Muscle of back (tissue), 3 donors: ENCODE measurements at regions not wholly inside any gene's neighbourhood (a gene's known extent, or its start where the extent isn't known, plus 50 kb on each side); places are given as distances from the start of the nearest gene placed in this dataset.

Source experiments
- DNase-seq, 3 donors: peaks; one replicate each; pipeline versions ENCODE4 v3.0.0 to v3.0.0-alpha.2; 2013

DNA sequence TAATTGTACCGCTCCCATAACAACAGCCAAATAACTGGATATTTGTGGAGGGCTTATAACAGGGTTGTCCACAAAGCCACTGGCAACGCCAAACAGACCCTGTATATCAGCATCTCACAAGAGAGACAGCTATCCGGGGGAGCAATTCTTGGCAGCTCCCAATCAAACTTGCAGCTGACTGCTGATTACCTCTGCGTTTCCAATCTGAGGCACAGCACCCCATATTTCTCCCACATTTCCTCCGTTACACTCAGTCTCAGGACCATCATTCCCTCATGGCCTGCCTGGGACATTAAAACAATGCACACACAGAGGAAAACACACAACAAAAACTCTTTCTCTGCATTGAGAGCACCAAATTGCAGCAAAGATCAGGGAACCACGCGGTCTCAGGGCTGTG, 67.8 kb upstream of the SDK1 start:
- no peak for DNase-seq

DNA sequence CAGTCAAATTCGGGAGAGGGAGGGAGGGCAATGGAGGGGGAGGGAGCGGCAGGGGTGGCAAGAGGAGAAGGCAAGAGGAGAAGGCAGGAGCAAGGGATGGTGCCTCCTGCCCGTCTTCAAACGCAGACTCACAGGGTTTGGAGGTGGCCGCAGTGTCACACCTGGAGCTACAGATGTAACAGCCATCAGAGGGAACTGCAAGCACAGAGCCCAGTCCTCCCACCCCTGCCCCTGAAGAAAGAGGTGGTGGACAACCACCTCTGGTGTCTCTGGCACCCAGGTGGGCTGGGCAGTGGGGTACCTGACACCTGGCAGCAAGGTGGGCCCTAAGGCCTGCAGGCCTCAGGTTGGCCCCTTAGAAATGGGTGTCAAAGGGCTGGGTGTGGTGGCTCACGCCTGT, 67.0 kb upstream of the SDK1 start:
- DNase-seq, result no peak

DNA sequence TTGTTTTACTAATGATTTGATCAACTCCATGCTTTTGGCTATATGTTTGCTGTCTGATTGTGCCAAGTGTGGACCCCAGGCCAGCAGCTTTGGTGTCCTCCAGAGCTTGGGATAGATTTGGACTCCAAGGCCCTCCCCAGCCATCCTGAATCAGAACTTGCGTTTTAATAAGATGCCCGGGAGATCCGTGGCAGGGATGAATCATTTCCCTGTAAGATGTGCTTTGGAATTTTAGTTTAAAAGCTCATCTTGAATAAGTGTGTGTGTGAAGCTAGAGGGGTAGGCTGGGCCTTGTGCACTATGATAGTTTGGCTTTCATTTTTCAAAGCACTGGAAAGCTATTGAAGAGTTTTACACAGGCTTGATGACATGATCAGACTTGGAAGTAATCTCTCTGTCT, 66.2 kb upstream of the SDK1 start:
- DNase-seq, result no peak

DNA sequence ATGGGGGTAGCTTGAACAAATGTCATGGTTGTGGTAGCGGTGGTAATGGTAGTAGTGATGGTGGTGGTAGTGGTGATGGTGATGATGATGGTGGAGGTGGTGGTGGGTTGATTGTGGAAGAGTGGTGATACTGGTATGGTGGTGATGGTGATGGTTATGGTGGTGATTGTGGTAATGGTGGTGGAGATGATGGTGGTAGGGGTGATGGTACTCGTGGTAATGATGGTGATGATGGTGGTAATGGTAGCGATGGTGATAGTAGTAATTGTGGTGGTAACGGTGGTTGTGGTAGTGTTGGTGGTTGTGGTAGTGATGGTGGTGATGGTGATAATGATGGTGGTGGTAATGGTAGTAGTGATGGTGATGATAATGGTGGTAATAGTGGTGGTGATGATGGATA, 65.7 kb upstream of the SDK1 start:
- DNase-seq, result no peak

DNA sequence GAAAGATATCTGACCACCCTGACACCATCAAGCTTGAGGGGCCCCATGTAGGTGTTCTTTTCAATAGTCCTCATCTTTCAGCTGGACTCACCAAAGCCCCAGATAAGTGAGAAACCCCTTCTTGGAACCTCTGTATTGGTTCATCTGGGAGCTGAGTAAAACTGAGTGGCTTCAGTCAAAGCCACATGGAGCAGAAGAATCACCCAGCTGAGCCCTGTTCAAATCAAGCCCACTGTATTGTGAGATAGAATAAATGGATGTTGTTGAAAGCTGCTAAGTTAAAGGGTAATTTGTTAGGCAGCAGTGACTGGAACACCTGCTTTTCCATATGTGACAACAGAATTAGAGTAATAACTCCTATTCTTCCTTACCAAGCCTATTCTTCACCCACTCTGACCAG, 64.8 kb upstream of the SDK1 start:
- DNase-seq, result no peak

DNA sequence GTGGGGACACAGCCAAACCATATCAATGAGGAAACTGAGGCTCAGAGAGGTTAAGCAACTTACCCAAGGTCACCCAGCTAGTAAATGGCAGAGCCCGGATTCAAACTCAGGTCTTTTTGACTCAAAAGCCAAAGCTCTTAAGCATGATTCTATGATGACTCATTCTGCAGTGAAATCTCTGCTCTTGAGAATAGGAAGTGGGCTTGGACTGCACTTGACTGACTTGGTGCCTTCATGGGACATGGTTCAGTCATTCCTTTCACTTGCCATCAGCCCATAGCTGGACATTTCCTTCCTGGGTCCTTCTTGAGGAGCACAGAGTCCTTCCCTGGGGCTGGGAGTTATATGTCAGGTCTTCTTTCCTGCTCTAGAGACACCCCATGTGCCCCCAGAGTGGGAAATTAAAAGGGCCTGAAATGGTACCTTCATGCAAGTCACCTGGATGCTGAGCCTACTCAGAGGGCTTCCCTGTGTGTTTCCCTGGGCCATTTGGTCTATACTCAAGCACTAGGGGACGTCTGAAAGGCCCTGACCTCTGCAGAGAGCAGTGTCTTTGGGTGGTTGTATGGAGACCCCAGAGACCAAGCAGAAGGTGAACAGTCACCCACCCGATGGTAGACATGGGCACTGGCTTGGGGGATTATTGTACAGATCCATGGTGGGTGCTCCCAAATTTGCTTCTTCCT, 62.4 kb upstream of the SDK1 start:
- no peak for DNase-seq

DNA sequence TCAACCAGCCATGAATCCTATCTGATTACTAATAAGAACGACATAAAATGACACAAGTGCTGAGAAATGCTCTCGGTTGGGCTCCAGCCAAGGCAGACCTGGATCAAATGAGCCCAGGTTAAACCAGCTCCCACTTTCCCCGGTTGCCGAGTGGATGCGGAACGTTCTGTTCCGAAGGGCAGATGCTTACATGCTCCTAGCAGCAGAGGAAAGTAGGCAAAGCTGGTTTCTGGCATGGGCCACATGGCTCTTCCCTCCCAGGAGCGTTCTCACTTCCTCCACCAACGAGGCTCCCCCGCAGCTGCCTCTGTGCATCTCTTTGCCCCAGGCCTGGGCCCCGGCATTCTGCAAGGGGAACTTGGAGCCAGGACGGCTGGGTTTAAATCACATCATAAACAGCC, 61.8 kb upstream of the SDK1 start:
- no peak for DNase-seq

DNA sequence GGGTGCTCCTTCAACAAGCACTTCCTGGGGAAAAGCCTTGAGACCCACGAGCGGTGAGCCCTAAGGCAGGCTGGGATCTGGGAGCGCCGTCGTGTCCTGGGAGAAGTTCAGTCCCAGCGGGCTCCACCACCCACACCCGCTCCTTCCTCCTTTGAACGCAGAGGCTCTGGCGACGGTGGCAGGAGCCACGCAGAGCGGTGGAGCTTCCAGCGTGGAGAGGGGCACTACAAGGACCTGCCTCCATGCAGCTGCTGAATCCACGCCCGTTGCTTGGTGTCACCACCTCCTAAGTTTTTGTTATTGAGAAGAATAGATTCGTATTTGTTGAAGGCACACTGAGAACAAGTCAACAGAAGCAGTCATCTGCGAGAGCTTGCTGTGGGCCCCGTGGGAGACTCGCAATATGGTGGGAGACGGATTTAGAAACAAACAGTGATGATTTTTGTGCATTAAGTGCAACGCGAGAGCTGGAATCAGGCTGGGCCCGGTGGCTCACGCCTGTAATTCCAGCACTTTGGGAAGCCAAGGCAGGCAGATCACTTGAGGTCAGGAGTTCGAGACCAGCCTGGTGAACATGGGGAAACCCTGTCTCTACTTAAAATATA, 60.1 kb upstream of the SDK1 start:
- no peak for DNase-seq

DNA sequence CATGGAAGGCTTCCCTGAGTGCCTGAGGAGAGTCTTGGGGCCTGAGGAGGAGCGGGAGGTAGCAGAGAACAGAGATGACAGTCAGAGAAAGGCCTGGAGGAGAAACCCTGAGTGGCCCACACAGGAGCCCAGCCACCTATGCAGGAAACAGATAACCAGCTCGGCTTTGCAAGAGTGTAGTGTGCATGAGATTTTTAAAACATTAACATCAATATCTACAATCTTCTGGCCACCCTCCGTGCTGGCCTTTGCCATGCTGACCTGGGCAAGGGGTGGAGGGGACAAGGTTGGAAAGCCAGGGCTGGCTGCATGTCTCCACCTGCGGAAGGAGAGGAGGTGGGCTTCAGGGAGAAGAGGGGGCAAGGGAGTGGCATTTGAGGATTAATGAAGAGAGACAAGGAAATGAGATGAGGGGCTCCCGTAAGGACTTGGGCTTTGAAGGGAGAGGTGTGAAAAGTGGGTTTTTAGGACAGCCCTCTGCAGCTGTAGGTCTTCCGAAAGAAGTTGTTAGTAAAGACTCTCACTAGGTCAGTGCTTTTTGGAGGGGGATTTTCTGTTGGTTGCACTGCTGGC, 59.3 kb upstream of the SDK1 start:
- DNase-seq, result no peak

DNA sequence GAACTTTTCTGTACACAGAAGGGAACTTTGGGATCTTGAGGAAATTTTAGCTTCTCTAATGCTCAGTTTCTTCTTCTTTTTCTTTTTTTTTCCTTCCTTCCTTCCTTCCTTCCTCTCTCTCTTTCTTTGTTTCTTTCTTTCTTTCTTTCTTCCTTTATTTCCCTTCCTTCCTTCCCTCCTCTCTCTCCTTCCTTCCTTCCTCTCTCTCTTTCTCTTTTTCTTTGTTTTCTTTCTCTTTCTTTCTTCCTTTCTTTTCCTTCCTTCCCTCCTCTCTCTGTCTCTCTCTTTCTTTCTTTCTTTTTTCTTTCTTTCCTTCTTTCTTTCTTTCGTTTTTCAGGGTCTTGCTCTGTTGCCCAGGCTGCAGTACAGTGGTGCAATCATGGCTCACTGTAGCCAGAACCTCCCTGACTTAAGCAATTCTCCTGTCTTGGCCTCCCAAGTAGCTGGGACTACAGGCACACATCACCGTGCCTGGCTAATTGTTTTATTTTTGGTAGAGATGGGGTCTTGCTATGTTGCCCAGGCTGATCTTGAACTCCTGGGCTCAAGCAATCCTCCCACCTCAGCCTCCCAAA, 58.6 kb upstream of the SDK1 start:
- DNase-seq, result no peak

DNA sequence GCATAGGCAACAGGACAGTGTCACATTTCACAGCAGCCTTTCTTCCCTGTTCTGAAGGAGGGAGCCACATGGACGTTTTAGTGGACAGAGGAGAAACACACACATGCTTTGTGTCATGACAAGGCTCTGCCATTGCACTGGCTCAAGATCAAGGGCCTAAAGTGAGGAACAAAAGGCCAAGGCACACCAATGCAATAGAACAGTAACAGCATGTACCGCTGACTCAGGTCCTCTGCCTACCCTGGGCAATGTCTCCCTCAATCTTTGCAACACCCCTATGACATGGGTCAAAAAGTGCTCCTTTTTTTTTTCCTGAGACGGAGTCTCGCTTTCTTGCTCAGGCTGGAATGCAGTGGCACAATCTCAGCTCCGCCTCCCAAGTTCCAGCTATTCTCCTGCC, 57.8 kb upstream of the SDK1 start:
- DNase-seq, result no peak

DNA sequence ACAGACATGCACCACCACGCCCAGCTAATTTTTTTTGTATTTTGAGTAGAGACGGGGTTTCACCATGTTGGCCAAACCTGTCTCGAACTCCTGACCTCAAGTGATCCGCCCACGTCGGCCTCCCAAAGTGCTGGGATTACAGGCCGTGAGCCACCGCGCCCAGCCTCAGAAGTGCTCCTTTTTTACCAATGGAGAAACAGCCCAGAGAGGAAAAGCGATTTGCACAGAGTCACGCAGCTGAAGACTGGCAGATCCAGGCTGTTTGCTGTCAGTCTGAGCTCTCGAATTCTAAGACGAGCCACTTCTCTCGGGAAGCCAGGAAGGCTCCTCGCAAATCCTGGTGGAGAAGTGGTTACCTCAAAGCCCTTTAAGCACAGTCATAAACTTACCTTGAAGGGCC, 57.4 kb upstream of the SDK1 start:
- DNase-seq, result no peak

DNA sequence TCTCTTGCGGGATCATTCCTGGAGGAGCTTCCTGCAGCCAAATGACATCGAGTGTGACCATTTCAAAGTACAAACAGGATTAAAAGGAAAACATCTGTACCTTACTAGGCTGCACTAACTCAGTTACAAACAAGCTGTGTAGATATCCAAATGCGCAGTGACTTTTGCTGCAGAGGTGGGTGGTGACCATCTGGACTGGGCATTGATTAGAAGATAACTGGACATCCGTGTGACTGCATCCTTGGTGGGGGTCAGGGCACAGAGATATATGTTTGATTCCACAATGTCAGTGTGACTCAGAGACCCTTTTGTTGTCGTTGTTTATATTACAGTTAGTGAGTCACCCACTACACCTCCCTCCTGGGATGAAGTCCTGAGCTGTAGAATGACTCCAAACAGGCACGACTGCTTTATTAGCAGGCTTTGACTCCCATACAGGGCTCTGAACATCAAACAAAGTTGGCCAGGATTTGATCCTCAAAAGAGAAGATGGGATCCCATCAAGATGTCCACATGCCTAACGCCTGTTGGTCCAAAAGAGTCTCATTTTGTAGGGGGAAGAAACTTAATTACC, 56.7 kb upstream of the SDK1 start:
- DNase-seq, result peak in 1 of 3 donors; percentile 9

DNA sequence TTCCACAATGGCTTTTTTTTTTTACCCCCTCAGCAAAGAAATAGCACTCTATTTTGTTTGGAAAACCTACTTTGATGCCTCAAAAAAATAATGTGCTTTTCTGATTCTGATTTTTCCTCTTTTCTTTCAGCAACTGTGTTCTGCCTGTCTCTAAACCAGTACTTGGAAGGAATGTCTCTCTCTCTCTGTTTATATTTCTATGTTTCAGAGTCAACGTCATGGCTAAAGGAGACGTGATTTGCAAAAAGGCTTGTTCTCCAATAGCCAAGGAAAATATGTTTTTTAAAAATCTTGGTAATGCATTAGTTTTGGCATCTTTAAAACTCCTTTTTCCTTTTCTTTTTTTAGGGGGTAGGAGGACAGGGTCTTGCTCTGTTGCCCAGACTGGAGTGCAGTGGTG, 56.0 kb upstream of the SDK1 start:
- DNase-seq, result no peak

DNA sequence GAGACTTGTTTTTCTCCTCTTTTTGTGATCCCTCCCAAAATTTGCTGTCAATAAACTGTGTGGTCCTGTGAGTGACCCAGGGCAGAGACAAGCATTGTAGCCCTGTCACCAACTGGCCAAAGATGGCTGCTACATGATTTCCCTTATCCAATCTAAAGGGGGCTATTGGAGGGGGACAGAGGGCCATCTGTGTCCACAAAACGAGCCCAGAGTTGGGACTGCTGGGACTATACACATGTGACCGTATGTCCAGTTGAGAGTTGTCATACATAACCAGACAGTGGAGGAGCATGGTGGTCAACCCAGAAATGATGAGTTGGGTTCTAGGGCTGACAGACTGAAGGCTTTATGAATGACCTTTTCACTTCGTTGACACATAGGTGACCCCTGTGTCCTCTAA, 55.3 kb upstream of the SDK1 start:
- DNase-seq, result no peak

DNA sequence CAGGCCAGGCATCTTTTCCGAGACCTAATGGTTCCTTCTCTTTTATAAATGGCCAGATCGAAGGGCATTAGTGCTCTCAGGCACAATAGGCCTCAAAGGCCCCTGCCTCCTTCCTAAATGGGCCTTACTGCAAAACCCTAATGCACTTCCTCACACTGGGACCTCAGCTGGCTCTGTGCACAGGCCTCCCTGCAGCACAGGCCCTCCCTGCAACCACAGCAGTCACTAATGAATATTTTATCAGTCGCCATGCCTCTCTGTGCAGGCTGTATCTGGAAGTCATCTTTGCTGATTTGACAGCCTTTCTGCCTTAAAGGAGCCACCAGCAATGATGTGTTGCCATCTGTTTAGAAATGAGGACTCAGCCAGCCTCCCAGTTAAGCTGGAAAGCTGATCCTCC, 54.9 kb upstream of the SDK1 start:
- DNase-seq, result no peak

DNA sequence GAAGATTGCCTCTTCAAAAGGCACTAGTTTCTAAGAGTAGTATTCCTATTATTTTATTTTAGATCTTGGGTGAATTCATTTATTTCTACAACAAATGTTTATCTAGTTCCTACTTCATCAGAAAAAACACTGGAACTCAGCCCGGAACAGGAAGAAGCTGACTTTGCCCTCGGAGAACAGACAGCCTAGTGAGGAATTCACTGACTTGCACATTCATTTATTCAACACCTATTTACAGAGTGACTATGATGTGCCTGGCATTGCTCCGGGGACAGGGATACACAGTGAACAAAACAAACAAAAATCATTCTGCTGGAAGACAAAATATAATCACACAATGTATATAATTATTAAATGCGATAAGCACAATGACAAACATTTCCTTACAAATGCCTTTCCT, 54.4 kb upstream of the SDK1 start:
- no peak for DNase-seq

DNA sequence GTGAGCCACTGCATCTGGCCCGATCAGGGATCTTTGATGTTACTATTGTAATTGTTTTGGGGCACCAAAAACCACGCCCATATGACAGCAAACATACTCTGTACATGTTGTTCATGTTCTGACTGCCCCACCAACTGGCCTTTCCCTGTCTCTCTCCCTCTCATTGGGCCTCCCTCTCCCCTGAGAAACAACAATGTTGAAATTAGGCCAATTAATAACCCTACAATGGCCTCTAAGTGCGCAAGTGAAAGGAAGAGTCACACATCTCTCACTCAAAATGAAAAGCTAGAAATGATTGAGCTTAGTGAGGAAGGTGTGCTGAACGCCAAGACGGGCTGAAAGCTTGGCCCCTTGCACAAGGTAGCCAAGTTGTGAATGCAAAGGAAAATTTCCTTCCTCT, 50.3 kb upstream of the SDK1 start:
- DNase-seq, result no peak
